SK-N-SH treated with all-trans-retinoic acid at 6 μM for 48 hours (cell line): ENCODE measurements at regions not wholly inside any gene's neighbourhood (a gene's known extent, or its start where the extent isn't known, plus 50 kb on each side); places are given as distances from the start of the nearest gene placed in this dataset.

Experiments
- ARNTL ChIP-seq: fragments of 450-650 bp; formaldehyde crosslinking; IDR thresholded peaks from 2 replicates; pipeline ENCODE4 v1.5.0; 2020; ENCODE audit warnings: low read depth, mild to moderate bottlenecking, moderate library complexity, borderline replicate concordance
- BACH2 ChIP-seq: fragments of 250-450 bp; sonication (Bioruptor Pico); IDR thresholded peaks from 2 replicates; pipeline ENCODE4 v1.9.0; 2021; ENCODE audit warnings: mild to moderate bottlenecking, borderline replicate concordance
- ESRRG ChIP-seq: fragments of 250-450 bp; sonication (Bioruptor Pico); IDR thresholded peaks from 2 replicates; pipeline ENCODE4 v1.6.1; 2021; ENCODE audit warnings: mild to moderate bottlenecking
- GLIS3 ChIP-seq: fragments of 250-450 bp; sonication (Bioruptor Pico); IDR thresholded peaks from 2 replicates; pipeline ENCODE4 v1.5.0; 2020; ENCODE audit warnings: mild to moderate bottlenecking, moderate library complexity
- ISL1 ChIP-seq: fragments of 250-450 bp; sonication (Bioruptor Pico); IDR thresholded peaks from 2 replicates; pipeline ENCODE4 v2.1.2; 2022; ENCODE audit warnings: mild to moderate bottlenecking, moderate library complexity
- OSR1 ChIP-seq: fragments of 250-450 bp; sonication (Bioruptor Pico); IDR thresholded peaks from 2 replicates; pipeline ENCODE4 v1.8.0; 2022; ENCODE audit warnings: moderate library complexity, mild to moderate bottlenecking, inconsistent platforms
- PPARA ChIP-seq: fragments of 250-450 bp; sonication (Bioruptor Pico); IDR thresholded peaks from 2 replicates; pipeline ENCODE4 v1.5.0; 2020; ENCODE audit warnings: mild to moderate bottlenecking, borderline replicate concordance
- SNAI2 ChIP-seq: fragments of 250-450 bp; sonication (Bioruptor Pico); IDR thresholded peaks from 2 replicates; pipeline ENCODE4 v1.5.0; 2020; ENCODE audit warnings: mild to moderate bottlenecking, moderate library complexity
- TOX ChIP-seq: fragments of 250-450 bp; sonication (Bioruptor Pico); IDR thresholded peaks from 2 replicates; pipeline ENCODE4 v1.8.0; 2021; ENCODE audit warnings: mild to moderate bottlenecking, moderate library complexity, borderline replicate concordance
- ZC3H10 ChIP-seq: fragments of 250-450 bp; sonication (Bioruptor Pico); IDR thresholded peaks from 2 replicates; pipeline ENCODE4 v1.5.1; 2021; ENCODE audit warnings: mild to moderate bottlenecking, moderate library complexity
- ZFP3 ChIP-seq: fragments of 250-450 bp; sonication (Bioruptor Pico); IDR thresholded peaks from 2 replicates; pipeline ENCODE4 v1.5.0; 2020; ENCODE audit warnings: mild to moderate bottlenecking, moderate library complexity
- ZFP30 ChIP-seq: fragments of 450-650 bp; formaldehyde crosslinking; IDR thresholded peaks from 2 replicates; pipeline ENCODE4 v1.5.0; 2022; ENCODE audit warnings: mild to moderate bottlenecking, moderate library complexity
- ZNF565 ChIP-seq: fragments of 450-650 bp; formaldehyde crosslinking; conservative IDR thresholded peaks from 2 replicates; pipeline ENCODE4 v1.5.0; 2020; ENCODE audit warnings: low read depth, mild to moderate bottlenecking, moderate library complexity
- TF ChIP-seq, protein P1 (sequence below): fragments of 250-450 bp; sonication (Bioruptor Pico); IDR thresholded peaks from 2 replicates; pipeline ENCODE4 v1.5.1; 2020; ENCODE audit warnings: low read depth, mild to moderate bottlenecking, moderate library complexity

DNA sequence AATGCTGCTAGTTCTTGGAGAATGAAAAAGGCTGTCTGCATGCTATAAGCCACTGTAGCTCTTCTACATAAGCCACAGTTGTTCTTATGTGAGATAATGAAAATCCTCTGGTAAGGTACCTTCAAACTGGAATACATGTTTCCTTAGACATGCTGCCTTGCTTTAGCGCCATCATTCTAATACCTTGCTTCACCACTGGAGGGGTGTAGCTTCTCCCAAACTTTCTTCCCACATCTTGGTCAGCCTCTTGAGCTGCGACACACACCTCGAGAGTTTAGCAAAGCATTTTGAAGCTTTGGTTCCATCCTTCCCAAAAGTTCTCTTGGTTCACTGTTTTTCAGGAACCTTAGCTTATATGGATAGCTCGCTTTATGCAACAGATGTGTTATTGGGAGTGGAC, 69.5 kb downstream of the NKX2-1 start:
- TF ChIP-seq SNAI2 (CRISPR knock-in tag) (no peak), ISL1 (CRISPR knock-in tag) (no peak), ARNTL (CRISPR knock-in tag) (no peak), ZFP30 (CRISPR knock-in tag) (no peak), BACH2 (CRISPR knock-in tag) (no peak), ZC3H10 (CRISPR knock-in tag) (no peak), ZFP3 (no peak), ESRRG (CRISPR knock-in tag) (no peak), OSR1 (no peak), GLIS3 (CRISPR knock-in tag) (no peak), ZNF565 (CRISPR knock-in tag) (no peak), PPARA (CRISPR knock-in tag) (no peak), TOX (no peak)
- TF ChIP-seq, protein P1, sequence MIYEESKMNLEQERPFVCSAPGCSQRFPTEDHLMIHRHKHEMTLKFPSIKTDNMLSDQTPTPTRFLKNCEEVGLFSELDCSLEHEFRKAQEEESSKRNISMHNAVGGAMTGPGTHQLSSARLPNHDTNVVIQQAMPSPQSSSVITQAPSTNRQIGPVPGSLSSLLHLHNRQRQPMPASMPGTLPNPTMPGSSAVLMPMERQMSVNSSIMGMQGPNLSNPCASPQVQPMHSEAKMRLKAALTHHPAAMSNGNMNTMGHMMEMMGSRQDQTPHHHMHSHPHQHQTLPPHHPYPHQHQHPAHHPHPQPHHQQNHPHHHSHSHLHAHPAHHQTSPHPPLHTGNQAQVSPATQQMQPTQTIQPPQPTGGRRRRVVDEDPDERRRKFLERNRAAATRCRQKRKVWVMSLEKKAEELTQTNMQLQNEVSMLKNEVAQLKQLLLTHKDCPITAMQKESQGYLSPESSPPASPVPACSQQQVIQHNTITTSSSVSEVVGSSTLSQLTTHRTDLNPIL (CRISPR knock-in tag): no peak
